Type B pancreatic cell (in vitro differentiated cells): ENCODE measurements at regions not wholly inside any gene's neighbourhood (a gene's known extent, or its start where the extent isn't known, plus 50 kb on each side); places are given as distances from the start of the nearest gene placed in this dataset.

Experiments
- DNase-seq: peaks from one replicate; pipeline ENCODE4 v3.0.0; 2021; ENCODE audit warnings: mixed read lengths; ENCODE audit not compliant: unreplicated experiment; ENCODE audit errors: extremely low spot score
- H3K27ac Mint-ChIP-seq: 2 replicates; pipeline ENCODE4 v1.8.0; 2021; ENCODE audit warnings: mild to moderate bottlenecking, mixed read lengths
- H3K27me3 Mint-ChIP-seq: 2 replicates; pipeline ENCODE4 v1.8.0; 2021; ENCODE audit warnings: mixed read lengths
- H3K36me3 Mint-ChIP-seq: 2 replicates; pipeline ENCODE4 v1.8.0; 2021; ENCODE audit warnings: mixed read lengths
- H3K4me1 Mint-ChIP-seq: one replicate; pipeline ENCODE4 v1.8.0; 2021; ENCODE audit warnings: mixed read lengths; ENCODE audit not compliant: unreplicated experiment
- H3K4me3 Mint-ChIP-seq: 2 replicates; pipeline ENCODE4 v1.8.0; 2021; ENCODE audit warnings: mild to moderate bottlenecking, mixed read lengths
- H3K9me3 Mint-ChIP-seq: 2 replicates; pipeline ENCODE4 v1.8.0; 2021; ENCODE audit warnings: mixed read lengths
- TF ChIP-seq, protein P1 (sequence below): fragments of 200-600 bp; sonication (generic); conservative IDR thresholded peaks from 2 replicates; pipeline ENCODE4 v1.5.0; 2021; ENCODE audit warnings: antibody characterized with exemption, mild to moderate bottlenecking

DNA sequence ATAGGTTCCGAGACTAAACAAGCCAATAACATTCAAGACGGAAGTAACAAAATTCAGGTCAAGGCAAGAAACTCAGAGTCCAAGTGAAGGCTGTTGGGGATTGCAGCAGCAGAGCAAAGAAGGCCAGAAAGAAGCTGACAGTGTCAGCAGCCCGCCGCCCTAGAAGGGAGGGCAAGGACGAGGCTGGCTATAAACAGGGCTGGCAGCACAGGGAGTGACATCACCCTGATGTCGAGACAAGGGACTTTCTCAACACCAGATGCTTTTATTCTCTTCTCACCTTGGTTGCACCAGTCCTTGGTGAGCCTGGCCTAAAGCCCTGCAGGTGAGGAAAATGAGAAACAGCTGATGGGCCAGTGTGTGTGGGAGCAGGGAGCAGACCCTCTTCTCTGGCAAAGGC lies 687.7 kb upstream of the NRP1 start:
- TF ChIP-seq, protein P1, sequence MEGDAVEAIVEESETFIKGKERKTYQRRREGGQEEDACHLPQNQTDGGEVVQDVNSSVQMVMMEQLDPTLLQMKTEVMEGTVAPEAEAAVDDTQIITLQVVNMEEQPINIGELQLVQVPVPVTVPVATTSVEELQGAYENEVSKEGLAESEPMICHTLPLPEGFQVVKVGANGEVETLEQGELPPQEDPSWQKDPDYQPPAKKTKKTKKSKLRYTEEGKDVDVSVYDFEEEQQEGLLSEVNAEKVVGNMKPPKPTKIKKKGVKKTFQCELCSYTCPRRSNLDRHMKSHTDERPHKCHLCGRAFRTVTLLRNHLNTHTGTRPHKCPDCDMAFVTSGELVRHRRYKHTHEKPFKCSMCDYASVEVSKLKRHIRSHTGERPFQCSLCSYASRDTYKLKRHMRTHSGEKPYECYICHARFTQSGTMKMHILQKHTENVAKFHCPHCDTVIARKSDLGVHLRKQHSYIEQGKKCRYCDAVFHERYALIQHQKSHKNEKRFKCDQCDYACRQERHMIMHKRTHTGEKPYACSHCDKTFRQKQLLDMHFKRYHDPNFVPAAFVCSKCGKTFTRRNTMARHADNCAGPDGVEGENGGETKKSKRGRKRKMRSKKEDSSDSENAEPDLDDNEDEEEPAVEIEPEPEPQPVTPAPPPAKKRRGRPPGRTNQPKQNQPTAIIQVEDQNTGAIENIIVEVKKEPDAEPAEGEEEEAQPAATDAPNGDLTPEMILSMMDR = no peak
- H3K27me3 Mint-ChIP-seq = peaks cover 13% of the 10 kb centered on the region
- DNase-seq = no peak
- H3K4me1 Mint-ChIP-seq = peaks cover 25% of the 10 kb centered on the region
- H3K27ac Mint-ChIP-seq = no peak overlapping the region
- no peaks in the 10 kb centered on the region for H3K36me3 Mint-ChIP-seq
- no peaks in the 10 kb centered on the region for H3K9me3 Mint-ChIP-seq
- H3K4me3 Mint-ChIP-seq = no peak overlapping the region

DNA sequence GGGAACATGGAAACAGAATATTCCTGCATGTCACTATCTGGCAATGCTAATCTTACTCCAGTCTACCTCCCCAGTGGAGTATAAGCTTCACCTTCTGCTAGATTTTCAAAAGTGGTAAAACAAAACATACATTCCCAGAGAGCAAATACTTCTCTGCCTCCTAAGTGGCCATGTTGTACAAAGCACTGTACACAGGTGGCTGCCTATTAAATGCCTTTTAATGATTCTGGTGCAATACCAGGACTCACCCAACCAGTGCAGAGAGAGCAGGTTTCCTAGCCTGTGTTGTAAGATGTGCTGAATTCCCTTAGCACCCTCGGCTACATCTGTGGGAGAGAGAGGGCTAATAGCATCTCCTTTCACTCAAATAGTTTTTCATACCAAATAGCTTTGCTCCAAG lies 684.3 kb upstream of the NRP1 start:
- Mint-ChIP-seq H3K4me3 (no peak overlapping the region), H3K9me3 (no peaks in the 10 kb centered on the region), H3K4me1 (peaks cover 5% of the 10 kb centered on the region), H3K27ac (no peak overlapping the region), H3K27me3 (peaks cover 11% of the 10 kb centered on the region), H3K36me3 (no peaks in the 10 kb centered on the region)
- no peak for DNase-seq
- TF ChIP-seq, protein P1 = peak; percentile 14

DNA sequence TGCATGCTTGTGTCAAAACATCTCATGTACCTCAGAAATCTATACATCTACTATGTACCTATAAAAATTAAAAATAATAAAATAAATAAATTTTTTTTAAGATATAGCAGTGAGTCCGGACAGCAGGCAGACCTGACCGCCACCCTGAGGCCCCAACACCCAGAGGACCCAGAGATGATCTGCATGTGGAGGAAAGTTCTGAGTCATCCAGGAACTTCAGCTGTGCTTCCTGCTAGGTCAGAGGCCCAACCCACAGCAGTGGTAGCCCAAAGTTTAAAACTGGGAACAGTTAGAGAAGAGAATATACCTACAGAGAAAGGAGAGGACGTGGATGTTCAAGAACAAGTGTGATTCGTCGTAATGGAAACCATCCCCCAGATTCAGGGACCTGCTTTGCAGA lies 683.7 kb upstream of the NRP1 start:
- Mint-ChIP-seq H3K4me3 (no peak overlapping the region), H3K4me1 (peaks cover 5% of the 10 kb centered on the region), H3K27me3 (peaks cover 17% of the 10 kb centered on the region), H3K36me3 (no peaks in the 10 kb centered on the region), H3K27ac (no peak overlapping the region), H3K9me3 (no peaks in the 10 kb centered on the region)
- TF ChIP-seq, protein P1 = no peak
- no peak for DNase-seq

DNA sequence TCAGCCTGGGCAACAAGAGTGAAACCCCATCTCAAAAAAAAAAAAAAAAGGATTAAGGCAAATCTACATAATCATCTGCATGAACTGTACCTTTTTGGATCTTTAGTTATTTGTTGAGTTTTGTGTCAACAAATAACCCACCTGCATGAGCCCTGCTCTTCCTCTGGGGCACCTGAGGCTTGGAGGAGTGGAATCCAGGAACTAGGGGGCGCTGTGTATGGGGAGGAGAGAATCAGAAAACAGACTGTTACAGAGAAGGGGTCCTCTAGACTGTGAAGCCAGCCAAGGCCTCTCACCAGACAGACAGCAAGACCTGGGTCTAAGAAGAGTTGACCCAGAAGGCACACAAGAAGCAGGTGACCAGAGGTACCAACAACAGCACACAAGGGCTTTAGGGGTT lies 682.8 kb upstream of the NRP1 start:
- no peaks in the 10 kb centered on the region for H3K36me3 Mint-ChIP-seq
- TF ChIP-seq, protein P1 = no peak
- H3K27me3 Mint-ChIP-seq = peaks cover 16% of the 10 kb centered on the region
- H3K4me1 Mint-ChIP-seq = peaks cover 5% of the 10 kb centered on the region
- DNase-seq = no peak
- no peak overlapping the region for H3K27ac Mint-ChIP-seq
- H3K4me3 Mint-ChIP-seq = no peak overlapping the region
- no peaks in the 10 kb centered on the region for H3K9me3 Mint-ChIP-seq

DNA sequence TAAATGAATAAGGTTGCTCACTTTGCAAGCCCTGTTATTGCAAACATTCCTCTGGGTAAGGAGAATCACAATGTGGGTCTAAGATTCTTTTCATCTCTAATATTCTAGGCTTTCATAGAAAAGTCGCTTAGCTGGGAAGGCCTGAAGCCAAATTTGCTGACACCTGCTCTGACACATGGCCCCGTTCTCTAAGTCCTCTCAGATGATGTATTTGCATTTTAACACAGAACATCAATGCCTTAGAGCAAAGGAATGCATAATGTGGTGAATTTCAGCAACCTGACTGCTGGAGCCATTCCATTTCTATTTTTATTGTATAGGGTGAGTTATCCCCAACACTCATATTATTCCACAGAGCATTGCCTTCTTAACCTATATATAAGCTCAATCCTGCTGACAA lies 682.1 kb upstream of the NRP1 start:
- no peaks in the 10 kb centered on the region for H3K9me3 Mint-ChIP-seq
- no peak for DNase-seq
- TF ChIP-seq, protein P1 = no peak
- no peaks in the 10 kb centered on the region for H3K36me3 Mint-ChIP-seq
- H3K27me3 Mint-ChIP-seq = peaks cover 16% of the 10 kb centered on the region
- H3K4me3 Mint-ChIP-seq = no peak overlapping the region
- H3K27ac Mint-ChIP-seq = no peak overlapping the region
- peaks cover 5% of the 10 kb centered on the region for H3K4me1 Mint-ChIP-seq

DNA sequence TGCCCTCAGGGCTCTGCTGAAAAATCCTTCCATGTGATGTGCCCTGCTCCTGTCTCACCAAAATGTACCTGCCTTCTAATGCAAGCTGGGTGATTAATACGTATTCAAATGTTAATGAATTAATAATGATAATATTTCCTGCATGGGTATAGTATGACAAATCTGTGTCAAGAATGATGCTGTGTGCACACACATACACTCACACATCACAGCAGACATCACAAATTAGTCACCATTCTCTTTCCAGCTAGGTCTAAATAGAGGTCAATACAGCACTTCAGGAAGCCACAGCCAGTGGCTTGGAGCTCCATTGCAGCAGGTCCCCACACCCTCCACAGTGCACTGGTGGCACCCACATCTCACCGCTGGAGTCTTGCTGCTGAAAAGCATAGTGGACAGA lies 681.2 kb upstream of the NRP1 start:
- no peak overlapping the region for H3K27ac Mint-ChIP-seq
- peaks cover 16% of the 10 kb centered on the region for H3K27me3 Mint-ChIP-seq
- H3K9me3 Mint-ChIP-seq = no peaks in the 10 kb centered on the region

More for the DNA sequence above, 681.2 kb upstream of the NRP1 start:
- TF ChIP-seq, protein P1 = no peak
- H3K4me1 Mint-ChIP-seq = peaks cover 5% of the 10 kb centered on the region
- H3K36me3 Mint-ChIP-seq = no peaks in the 10 kb centered on the region
- DNase-seq = no peak
- no peak overlapping the region for H3K4me3 Mint-ChIP-seq
